ENCODE measurements at regions not wholly inside any gene's neighbourhood (a gene's known extent, or its start where the extent isn't known, plus 50 kb on each side); places are given as distances from the start of the nearest gene placed in this dataset.

DNA sequence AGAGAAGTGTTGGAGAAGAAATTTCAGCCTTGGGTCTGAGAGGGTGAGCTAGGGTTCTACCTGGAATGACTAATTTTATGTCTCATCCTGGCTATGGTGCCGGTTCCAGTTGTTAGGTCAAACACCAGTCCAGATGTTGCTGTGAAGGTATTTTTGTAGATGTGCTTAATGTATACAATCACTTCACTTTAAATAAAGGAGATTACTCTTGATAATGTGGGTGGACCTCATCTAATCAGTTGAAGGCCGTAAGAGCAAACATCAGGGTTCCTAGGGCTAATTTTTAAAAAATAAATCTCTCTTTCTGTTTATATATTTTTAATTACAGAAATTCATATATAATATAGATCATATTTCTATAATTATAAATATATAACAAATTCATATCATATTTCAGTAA is 90.5 kb upstream of the GDNF start:
- TF ChIP-seq POLR2AphosphoS5 (IDR thresholded peaks at IDR 0.05; ENCODE audit: low read depth): no peak
- TF ChIP-seq, protein P1, sequence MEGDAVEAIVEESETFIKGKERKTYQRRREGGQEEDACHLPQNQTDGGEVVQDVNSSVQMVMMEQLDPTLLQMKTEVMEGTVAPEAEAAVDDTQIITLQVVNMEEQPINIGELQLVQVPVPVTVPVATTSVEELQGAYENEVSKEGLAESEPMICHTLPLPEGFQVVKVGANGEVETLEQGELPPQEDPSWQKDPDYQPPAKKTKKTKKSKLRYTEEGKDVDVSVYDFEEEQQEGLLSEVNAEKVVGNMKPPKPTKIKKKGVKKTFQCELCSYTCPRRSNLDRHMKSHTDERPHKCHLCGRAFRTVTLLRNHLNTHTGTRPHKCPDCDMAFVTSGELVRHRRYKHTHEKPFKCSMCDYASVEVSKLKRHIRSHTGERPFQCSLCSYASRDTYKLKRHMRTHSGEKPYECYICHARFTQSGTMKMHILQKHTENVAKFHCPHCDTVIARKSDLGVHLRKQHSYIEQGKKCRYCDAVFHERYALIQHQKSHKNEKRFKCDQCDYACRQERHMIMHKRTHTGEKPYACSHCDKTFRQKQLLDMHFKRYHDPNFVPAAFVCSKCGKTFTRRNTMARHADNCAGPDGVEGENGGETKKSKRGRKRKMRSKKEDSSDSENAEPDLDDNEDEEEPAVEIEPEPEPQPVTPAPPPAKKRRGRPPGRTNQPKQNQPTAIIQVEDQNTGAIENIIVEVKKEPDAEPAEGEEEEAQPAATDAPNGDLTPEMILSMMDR (conservative IDR thresholded peaks at IDR 0.05; ENCODE audit: low read depth in 2 of 2): no peak
- no peak for TF ChIP-seq JUNB (IDR thresholded peaks at IDR 0.05; ENCODE audit: unreplicated experiment)
- TF ChIP-seq, protein P2, sequence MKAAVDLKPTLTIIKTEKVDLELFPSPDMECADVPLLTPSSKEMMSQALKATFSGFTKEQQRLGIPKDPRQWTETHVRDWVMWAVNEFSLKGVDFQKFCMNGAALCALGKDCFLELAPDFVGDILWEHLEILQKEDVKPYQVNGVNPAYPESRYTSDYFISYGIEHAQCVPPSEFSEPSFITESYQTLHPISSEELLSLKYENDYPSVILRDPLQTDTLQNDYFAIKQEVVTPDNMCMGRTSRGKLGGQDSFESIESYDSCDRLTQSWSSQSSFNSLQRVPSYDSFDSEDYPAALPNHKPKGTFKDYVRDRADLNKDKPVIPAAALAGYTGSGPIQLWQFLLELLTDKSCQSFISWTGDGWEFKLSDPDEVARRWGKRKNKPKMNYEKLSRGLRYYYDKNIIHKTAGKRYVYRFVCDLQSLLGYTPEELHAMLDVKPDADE (IDR thresholded peaks at IDR 0.05): no peak
- TF ChIP-seq EZH2 (IDR thresholded peaks at IDR 0.05; ENCODE audit: low read depth, unreplicated experiment): no peak
- no peak for TF ChIP-seq CREB1 (CRISPR knock-in tag; IDR thresholded peaks at IDR 0.05; ENCODE audit: low read depth)
- TF ChIP-seq, protein P3, sequence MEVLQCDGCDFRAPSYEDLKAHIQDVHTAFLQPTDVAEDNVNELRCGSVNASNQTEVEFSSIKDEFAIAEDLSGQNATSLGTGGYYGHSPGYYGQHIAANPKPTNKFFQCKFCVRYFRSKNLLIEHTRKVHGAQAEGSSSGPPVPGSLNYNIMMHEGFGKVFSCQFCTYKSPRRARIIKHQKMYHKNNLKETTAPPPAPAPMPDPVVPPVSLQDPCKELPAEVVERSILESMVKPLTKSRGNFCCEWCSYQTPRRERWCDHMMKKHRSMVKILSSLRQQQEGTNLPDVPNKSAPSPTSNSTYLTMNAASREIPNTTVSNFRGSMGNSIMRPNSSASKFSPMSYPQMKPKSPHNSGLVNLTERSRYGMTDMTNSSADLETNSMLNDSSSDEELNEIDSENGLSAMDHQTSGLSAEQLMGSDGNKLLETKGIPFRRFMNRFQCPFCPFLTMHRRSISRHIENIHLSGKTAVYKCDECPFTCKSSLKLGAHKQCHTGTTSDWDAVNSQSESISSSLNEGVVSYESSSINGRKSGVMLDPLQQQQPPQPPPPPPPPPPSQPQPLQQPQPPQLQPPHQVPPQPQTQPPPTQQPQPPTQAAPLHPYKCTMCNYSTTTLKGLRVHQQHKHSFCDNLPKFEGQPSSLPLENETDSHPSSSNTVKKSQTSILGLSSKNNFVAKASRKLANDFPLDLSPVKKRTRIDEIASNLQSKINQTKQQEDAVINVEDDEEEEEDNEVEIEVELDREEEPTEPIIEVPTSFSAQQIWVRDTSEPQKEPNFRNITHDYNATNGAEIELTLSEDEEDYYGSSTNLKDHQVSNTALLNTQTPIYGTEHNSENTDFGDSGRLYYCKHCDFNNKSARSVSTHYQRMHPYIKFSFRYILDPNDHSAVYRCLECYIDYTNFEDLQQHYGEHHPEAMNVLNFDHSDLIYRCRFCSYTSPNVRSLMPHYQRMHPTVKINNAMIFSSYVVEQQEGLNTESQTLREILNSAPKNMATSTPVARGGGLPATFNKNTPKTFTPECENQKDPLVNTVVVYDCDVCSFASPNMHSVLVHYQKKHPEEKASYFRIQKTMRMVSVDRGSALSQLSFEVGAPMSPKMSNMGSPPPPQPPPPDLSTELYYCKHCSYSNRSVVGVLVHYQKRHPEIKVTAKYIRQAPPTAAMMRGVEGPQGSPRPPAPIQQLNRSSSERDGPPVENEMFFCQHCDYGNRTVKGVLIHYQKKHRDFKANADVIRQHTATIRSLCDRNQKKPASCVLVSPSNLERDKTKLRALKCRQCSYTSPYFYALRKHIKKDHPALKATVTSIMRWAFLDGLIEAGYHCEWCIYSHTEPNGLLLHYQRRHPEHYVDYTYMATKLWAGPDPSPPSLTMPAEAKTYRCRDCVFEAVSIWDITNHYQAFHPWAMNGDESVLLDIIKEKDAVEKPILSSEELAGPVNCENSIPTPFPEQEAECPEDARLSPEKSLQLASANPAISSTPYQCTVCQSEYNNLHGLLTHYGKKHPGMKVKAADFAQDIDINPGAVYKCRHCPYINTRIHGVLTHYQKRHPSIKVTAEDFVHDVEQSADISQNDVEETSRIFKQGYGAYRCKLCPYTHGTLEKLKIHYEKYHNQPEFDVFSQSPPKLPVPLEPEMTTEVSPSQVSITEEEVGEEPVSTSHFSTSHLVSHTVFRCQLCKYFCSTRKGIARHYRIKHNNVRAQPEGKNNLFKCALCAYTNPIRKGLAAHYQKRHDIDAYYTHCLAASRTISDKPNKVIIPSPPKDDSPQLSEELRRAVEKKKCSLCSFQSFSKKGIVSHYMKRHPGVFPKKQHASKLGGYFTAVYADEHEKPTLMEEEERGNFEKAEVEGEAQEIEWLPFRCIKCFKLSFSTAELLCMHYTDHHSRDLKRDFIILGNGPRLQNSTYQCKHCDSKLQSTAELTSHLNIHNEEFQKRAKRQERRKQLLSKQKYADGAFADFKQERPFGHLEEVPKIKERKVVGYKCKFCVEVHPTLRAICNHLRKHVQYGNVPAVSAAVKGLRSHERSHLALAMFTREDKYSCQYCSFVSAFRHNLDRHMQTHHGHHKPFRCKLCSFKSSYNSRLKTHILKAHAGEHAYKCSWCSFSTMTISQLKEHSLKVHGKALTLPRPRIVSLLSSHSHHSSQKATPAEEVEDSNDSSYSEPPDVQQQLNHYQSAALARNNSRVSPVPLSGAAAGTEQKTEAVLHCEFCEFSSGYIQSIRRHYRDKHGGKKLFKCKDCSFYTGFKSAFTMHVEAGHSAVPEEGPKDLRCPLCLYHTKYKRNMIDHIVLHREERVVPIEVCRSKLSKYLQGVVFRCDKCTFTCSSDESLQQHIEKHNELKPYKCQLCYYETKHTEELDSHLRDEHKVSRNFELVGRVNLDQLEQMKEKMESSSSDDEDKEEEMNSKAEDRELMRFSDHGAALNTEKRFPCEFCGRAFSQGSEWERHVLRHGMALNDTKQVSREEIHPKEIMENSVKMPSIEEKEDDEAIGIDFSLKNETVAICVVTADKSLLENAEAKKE (CRISPR knock-in tag; IDR thresholded peaks at IDR 0.05): no peak
- TF ChIP-seq, protein P4, sequence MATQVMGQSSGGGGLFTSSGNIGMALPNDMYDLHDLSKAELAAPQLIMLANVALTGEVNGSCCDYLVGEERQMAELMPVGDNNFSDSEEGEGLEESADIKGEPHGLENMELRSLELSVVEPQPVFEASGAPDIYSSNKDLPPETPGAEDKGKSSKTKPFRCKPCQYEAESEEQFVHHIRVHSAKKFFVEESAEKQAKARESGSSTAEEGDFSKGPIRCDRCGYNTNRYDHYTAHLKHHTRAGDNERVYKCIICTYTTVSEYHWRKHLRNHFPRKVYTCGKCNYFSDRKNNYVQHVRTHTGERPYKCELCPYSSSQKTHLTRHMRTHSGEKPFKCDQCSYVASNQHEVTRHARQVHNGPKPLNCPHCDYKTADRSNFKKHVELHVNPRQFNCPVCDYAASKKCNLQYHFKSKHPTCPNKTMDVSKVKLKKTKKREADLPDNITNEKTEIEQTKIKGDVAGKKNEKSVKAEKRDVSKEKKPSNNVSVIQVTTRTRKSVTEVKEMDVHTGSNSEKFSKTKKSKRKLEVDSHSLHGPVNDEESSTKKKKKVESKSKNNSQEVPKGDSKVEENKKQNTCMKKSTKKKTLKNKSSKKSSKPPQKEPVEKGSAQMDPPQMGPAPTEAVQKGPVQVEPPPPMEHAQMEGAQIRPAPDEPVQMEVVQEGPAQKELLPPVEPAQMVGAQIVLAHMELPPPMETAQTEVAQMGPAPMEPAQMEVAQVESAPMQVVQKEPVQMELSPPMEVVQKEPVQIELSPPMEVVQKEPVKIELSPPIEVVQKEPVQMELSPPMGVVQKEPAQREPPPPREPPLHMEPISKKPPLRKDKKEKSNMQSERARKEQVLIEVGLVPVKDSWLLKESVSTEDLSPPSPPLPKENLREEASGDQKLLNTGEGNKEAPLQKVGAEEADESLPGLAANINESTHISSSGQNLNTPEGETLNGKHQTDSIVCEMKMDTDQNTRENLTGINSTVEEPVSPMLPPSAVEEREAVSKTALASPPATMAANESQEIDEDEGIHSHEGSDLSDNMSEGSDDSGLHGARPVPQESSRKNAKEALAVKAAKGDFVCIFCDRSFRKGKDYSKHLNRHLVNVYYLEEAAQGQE (IDR thresholded peaks at IDR 0.05; ENCODE audit: unreplicated experiment): no peak
